ENCODE measurements at regions not wholly inside any gene's neighbourhood (a gene's known extent, or its start where the extent isn't known, plus 50 kb on each side); places are given as distances from the start of the nearest gene placed in this dataset.

DNA sequence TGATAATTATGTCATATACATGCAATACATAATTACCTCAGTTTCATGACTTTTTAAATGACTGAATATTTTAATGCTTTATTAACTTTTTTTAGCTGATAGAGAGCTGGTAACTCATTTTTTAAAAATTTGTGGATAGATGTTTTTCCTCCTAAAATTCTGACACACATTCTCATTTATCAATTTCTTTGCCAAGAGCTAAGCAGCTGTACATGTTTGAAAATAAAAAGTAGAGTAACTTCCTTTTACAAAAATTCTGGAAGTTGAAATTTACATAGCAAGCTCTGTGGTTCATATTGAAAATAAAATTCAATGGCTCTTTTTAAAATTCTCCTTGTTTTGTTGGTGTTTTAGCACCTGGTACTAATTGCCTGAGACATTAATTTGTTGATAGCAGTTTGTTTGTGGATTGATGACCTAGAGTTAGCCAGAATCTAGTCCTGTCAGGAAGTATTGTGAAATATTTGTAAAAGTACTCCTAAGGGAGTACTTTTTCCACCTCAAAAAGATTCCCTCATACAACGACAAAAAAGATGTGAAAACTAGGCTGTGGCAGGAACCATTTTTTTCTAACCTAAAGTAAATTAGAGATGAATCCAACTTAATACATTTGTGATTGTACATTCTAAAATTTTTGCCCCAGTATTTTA lies 621.8 kb downstream of the BCKDHB start:
- TF ChIP-seq, protein P1, sequence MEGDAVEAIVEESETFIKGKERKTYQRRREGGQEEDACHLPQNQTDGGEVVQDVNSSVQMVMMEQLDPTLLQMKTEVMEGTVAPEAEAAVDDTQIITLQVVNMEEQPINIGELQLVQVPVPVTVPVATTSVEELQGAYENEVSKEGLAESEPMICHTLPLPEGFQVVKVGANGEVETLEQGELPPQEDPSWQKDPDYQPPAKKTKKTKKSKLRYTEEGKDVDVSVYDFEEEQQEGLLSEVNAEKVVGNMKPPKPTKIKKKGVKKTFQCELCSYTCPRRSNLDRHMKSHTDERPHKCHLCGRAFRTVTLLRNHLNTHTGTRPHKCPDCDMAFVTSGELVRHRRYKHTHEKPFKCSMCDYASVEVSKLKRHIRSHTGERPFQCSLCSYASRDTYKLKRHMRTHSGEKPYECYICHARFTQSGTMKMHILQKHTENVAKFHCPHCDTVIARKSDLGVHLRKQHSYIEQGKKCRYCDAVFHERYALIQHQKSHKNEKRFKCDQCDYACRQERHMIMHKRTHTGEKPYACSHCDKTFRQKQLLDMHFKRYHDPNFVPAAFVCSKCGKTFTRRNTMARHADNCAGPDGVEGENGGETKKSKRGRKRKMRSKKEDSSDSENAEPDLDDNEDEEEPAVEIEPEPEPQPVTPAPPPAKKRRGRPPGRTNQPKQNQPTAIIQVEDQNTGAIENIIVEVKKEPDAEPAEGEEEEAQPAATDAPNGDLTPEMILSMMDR (IDR thresholded peaks at IDR 0.05) = no peak
- TF ChIP-seq JUN (IDR thresholded peaks at IDR 0.05) (no peak), PHF8 (IDR thresholded peaks at IDR 0.05; ENCODE audit: borderline replicate concordance, low read depth) (no peak), EP300 (IDR thresholded peaks at IDR 0.05) (no peak), CEBPB (IDR thresholded peaks at IDR 0.05) (no peak), ZFP36 (IDR thresholded peaks at IDR 0.05; ENCODE audit: borderline replicate concordance, partially characterized antibody) (no peak), GATA3 (IDR thresholded peaks at IDR 0.05; ENCODE audit: borderline replicate concordance) (no peak), CHD2 (IDR thresholded peaks at IDR 0.05; ENCODE audit: low read length, partially characterized antibody) (no peak), POLR2A (IDR thresholded peaks at IDR 0.05; ENCODE audit: low read length) (no peak), NFE2L2 (conservative IDR thresholded peaks at IDR 0.05; ENCODE audit: low read length) (no peak), CBX2 (IDR thresholded peaks at IDR 0.05; ENCODE audit: borderline replicate concordance, low read depth) (no peak), RAD21 (conservative IDR thresholded peaks at IDR 0.05 in 1 of 2, IDR thresholded peaks at IDR 0.05 in 1 of 2) (no peak), ZSCAN20 (CRISPR knock-in tag; IDR thresholded peaks at IDR 0.05) (no peak)
- TF ChIP-seq, protein P2, sequence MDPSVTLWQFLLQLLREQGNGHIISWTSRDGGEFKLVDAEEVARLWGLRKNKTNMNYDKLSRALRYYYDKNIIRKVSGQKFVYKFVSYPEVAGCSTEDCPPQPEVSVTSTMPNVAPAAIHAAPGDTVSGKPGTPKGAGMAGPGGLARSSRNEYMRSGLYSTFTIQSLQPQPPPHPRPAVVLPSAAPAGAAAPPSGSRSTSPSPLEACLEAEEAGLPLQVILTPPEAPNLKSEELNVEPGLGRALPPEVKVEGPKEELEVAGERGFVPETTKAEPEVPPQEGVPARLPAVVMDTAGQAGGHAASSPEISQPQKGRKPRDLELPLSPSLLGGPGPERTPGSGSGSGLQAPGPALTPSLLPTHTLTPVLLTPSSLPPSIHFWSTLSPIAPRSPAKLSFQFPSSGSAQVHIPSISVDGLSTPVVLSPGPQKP (IDR thresholded peaks at IDR 0.05; ENCODE audit: low read depth, low read length) = no peak
